ENCODE measurements at regions not wholly inside any gene's neighbourhood (a gene's known extent, or its start where the extent isn't known, plus 50 kb on each side); places are given as distances from the start of the nearest gene placed in this dataset.

DNA sequence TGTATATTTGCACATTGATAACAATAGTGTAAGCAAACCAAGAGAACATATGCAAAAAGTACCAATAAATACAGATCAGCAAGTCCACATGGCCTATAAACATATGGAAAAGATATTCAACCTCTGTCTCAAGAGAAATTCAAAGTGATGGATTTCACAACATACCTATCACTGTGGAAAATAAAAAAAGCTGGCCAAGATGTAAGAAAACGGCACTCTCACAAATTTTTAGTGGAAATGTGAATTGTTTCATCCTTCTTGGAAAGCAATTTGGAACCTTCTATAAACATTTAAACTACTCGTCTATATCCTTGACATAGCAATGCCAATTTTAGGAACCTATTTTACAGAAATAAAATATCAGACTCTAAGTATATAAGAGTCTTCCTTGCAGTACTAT lies 559.8 kb downstream of the QKI start:
- TF ChIP-seq POLR2A (IDR thresholded peaks at IDR 0.05) (no peak), CTCF (IDR thresholded peaks at IDR 0.05) (no peak)
